HCT116 (cell line): ENCODE measurements at regions not wholly inside any gene's neighbourhood (a gene's known extent, or its start where the extent isn't known, plus 50 kb on each side); places are given as distances from the start of the nearest gene placed in this dataset.

ENCODE experiments used
- ATAC-seq: fragments of 200-7000 bp; cut with Tn5 transposase; 2 replicates; pipeline ENCODE4 v1.9.1; 2020; ENCODE audit warnings: mild to moderate bottlenecking, moderate library complexity
- BruUV-seq: library from RNA; stranded (reverse); fragments of 400-500 nt; replicated peaks from 2 replicates; lab custom pipeline; 2021; lab: Mats Ljungman, UMichigan
- CTCF ChIA-PET: fragments of 300-600 bp; sonication (Branson Sonifier 250); formaldehyde crosslinking; loops from one replicate; lab custom pipeline; 2021; ENCODE audit warnings: antibody characterized with exemption; lab: Charles Lee
- POLR2A ChIA-PET: fragments of 300-600, 350-600 bp; sonication (Branson Sonifier 250); formaldehyde crosslinking; loops from one replicate; lab custom pipeline; 2021; ENCODE audit warnings: antibody characterized with exemption; lab: Charles Lee
- RAD21 ChIA-PET, 2 experiments: fragments of 300-600 bp; sonication (Branson Sonifier 250); formaldehyde crosslinking; loops; one replicate each; lab custom pipeline; 2023; ENCODE audit warnings: low total read pairs in 2 of 2; ENCODE audit not compliant: uncharacterized antibody in 2 of 2, unreplicated experiment in 2 of 2, low non-redundant PET in 1 of 2; lab: Charles Lee
- DNase-seq: peaks from one replicate; pipeline ENCODE4 v3.0.0-alpha.2; 2010; ENCODE audit warnings: low read depth, low spot score
- H2AFZ ChIP-seq: fragments of 200-600 bp; shearing (Covaris generic), sonication (generic); 2 replicates; pipeline ENCODE4 v1.6.1; 2017; ENCODE audit warnings: low read depth, mixed run types, mixed read lengths, antibody characterized with exemption, low read length; ENCODE audit not compliant: poor library complexity, severe bottlenecking
- H3K27ac ChIP-seq: 2 replicates; pipeline ENCODE4 v1.5.1; 2012; ENCODE audit warnings: low read depth, low read length
- H3K27me3 ChIP-seq: fragments of 200-600 bp; sonication (generic); 2 replicates; pipeline ENCODE4 v1.6.1; 2016; ENCODE audit warnings: mixed run types, low read length, mixed read lengths; ENCODE audit not compliant: insufficient read depth
- H3K36me3 ChIP-seq, 2 experiments: fragments of 200-500 bp in 1 of 2; fragments of 200-600 bp in 1 of 2; sonication (Bioruptor generic) in 1 of 2; sonication (generic) in 1 of 2; 2 replicates each; pipeline versions ENCODE4 v1.5.1 to v1.6.1; 2014 to 2016; ENCODE audit warnings: low read length in 2 of 2, inconsistent platforms in 1 of 2, mixed read lengths in 1 of 2, mixed run types in 1 of 2; ENCODE audit not compliant: insufficient read depth in 2 of 2, control insufficient read depth in 1 of 2
- H3K4me1 ChIP-seq, 2 experiments: fragments of 200-600 bp in 1 of 2; sonication (generic) in 1 of 2; 2 replicates each; pipeline versions ENCODE4 v1.5.1 to v1.6.1; 2012 to 2017; ENCODE audit warnings: low read length in 2 of 2, inconsistent platforms in 1 of 2, mild to moderate bottlenecking in 1 of 2, mixed read lengths in 1 of 2, mixed run types in 1 of 2, moderate library complexity in 1 of 2; ENCODE audit not compliant: insufficient read depth in 2 of 2, control insufficient read depth in 1 of 2
- H3K4me2 ChIP-seq: fragments of 200-600 bp; sonication (generic); 2 replicates; pipeline ENCODE4 v1.6.1; 2017; ENCODE audit warnings: mixed run types, low read length, mixed read lengths
- H3K4me3 ChIP-seq, 2 experiments: fragments of 200-600 bp in 1 of 2; sonication (generic) in 1 of 2; replicated peaks in 1 of 2; 2 replicates each; pipeline ENCODE4 v1.5.1; 2011 to 2016; ENCODE audit warnings: low read length in 2 of 2, control low read depth in 1 of 2, low read depth in 1 of 2, mild to moderate bottlenecking in 1 of 2, mixed read lengths in 1 of 2, mixed run types in 1 of 2
- H3K79me2 ChIP-seq: fragments of 200-600 bp; sonication (generic); 2 replicates; pipeline ENCODE4 v1.6.1; 2017; ENCODE audit warnings: mild to moderate bottlenecking, mixed run types, low read length, moderate library complexity, mixed read lengths; ENCODE audit not compliant: insufficient read depth
- H3K9ac ChIP-seq: fragments of 200-600 bp; sonication (generic); 2 replicates; pipeline ENCODE4 v1.6.1; 2016; ENCODE audit warnings: low read length, mixed read lengths
- H3K9me2 ChIP-seq: fragments of 200-600 bp; sonication (generic), shearing (Covaris generic); 2 replicates; pipeline ENCODE4 v1.6.1; 2017; ENCODE audit warnings: mixed run types, mild to moderate bottlenecking, moderate library complexity; ENCODE audit not compliant: insufficient read depth
- H3K9me3 ChIP-seq, 2 experiments: fragments of 200-500 bp in 1 of 2; fragments of 200-600 bp in 1 of 2; sonication (Bioruptor generic) in 1 of 2; sonication (generic) in 1 of 2; 2 replicates each; pipeline ENCODE4 v1.6.1; 2014 to 2017; ENCODE audit warnings: low read length in 2 of 2, mixed read lengths in 2 of 2, inconsistent platforms in 1 of 2, low read depth in 1 of 2, mild to moderate bottlenecking in 1 of 2, mixed run types in 1 of 2, moderate library complexity in 1 of 2; ENCODE audit not compliant: control insufficient read depth in 1 of 2, insufficient read depth in 1 of 2
- H4K20me1 ChIP-seq: fragments of 200-600 bp; sonication (generic), shearing (Covaris generic); 2 replicates; pipeline ENCODE4 v1.6.1; 2017; ENCODE audit warnings: mixed run types, mild to moderate bottlenecking, moderate library complexity; ENCODE audit not compliant: insufficient read depth
- CEBPB ChIP-seq: IDR thresholded peaks from 2 replicates; pipeline ENCODE4 v1.6.1; 2012; ENCODE audit warnings: low read depth
- EZH2 ChIP-seq: fragments of 200-600 bp; sonication (generic); IDR thresholded peaks from 2 replicates; pipeline ENCODE4 v1.6.1; 2017; ENCODE audit warnings: antibody characterized with exemption, mixed run types
- FOSL1 ChIP-seq: IDR thresholded peaks from 2 replicates; pipeline ENCODE4 v1.6.1; 2012; ENCODE audit warnings: low read depth
- JUND ChIP-seq: IDR thresholded peaks from 2 replicates; pipeline ENCODE4 v1.6.1; 2012
- POLR2AphosphoS5 ChIP-seq: IDR thresholded peaks from 2 replicates; pipeline ENCODE4 v1.6.1; 2011; ENCODE audit warnings: mild to moderate bottlenecking, low read depth, low read length, moderate library complexity
- RAD21 ChIP-seq: IDR thresholded peaks from 2 replicates; pipeline ENCODE4 v1.6.1; 2012; ENCODE audit warnings: low read depth, mild to moderate bottlenecking
- SIN3A ChIP-seq: IDR thresholded peaks from 2 replicates; pipeline ENCODE4 v1.6.1; 2012; ENCODE audit warnings: low read depth
- SP1 ChIP-seq: IDR thresholded peaks from 2 replicates; pipeline ENCODE4 v1.6.1; 2012; ENCODE audit warnings: low read depth
- TCF7L2 ChIP-seq: IDR thresholded peaks from 2 replicates; pipeline ENCODE4 v1.7.0; 2011; ENCODE audit warnings: borderline replicate concordance, inconsistent platforms; ENCODE audit not compliant: insufficient read depth, insufficient read length; ENCODE audit errors: extremely low read depth
- YY1 ChIP-seq: IDR thresholded peaks from 2 replicates; pipeline ENCODE4 v1.6.1; 2011; ENCODE audit warnings: low read length, low read depth, moderate library complexity, mild to moderate bottlenecking; ENCODE audit not compliant: insufficient replicate concordance; ENCODE audit errors: extremely low read depth
- ZFX ChIP-seq: fragments of 450-650 bp; IDR thresholded peaks from 2 replicates; pipeline ENCODE4 v1.6.1; 2017
- ZNF274 ChIP-seq: fragments of 200-500 bp; sonication (Bioruptor generic); IDR thresholded peaks from 2 replicates; pipeline ENCODE4 v1.6.1; 2014; ENCODE audit warnings: mild to moderate bottlenecking, low read depth, low read length, inconsistent platforms
- intact Hi-C: fragments of 100-400 bp; cut with micrococcal nuclease; formaldehyde crosslinking; loops from 2 replicates; pipeline ENCODE4 v1.10.0; 2022
- TF ChIP-seq, protein P1 (sequence below), 3 experiments: fragments of 200-600 bp in 1 of 3; sonication (generic) in 1 of 3; IDR thresholded peaks in 2 of 3; conservative IDR thresholded peaks in 1 of 3; 2 replicates each; pipeline ENCODE4 v1.5.1; 2012 to 2017; ENCODE audit warnings: low read depth in 2 of 3, low read length in 2 of 3, antibody characterized with exemption in 1 of 3, borderline replicate concordance in 1 of 3, control low read depth in 1 of 3, mild to moderate bottlenecking in 1 of 3, mixed read lengths in 1 of 3, mixed run types in 1 of 3, moderate library complexity in 1 of 3; ENCODE audit not compliant: insufficient read depth in 1 of 3
- TF ChIP-seq, protein P2 (sequence below): IDR thresholded peaks from 2 replicates; pipeline ENCODE4 v1.6.1; 2011; ENCODE audit warnings: mild to moderate bottlenecking, low read length, moderate library complexity; ENCODE audit not compliant: insufficient replicate concordance; ENCODE audit errors: extremely low read depth

DNA sequence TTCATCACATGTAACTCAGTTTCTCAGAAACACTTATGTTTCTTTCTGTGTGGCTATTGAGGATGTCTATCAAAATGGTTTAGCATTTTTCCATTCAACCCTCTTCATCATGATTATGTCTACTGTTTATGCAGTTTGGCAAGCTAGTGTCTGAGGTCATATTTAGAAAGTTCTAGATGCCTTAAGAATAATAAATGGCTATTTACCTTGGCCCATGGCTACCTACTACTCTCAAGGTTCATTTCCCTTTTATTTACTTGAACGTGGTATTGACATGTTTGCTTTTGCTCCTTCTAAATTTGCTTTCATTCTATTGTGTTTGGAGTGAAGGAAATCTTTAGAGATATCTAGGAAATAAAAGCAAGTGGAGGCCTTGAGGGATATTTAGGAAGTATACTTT lies 193.7 kb upstream of the OLFM3 start:
- no peak overlapping the region for H2AFZ ChIP-seq
- no peaks in the 10 kb centered on the region for H3K79me2 ChIP-seq
- ChIA-PET RAD21 (no interaction called here), CTCF (no interaction called here), POLR2A (no interaction called here)
- H3K27ac ChIP-seq, result no peak overlapping the region
- H3K4me3 ChIP-seq, result no peak overlapping the region
- no peaks in the 10 kb centered on the region for H4K20me1 ChIP-seq
- no peaks in the 10 kb centered on the region for H3K9me2 ChIP-seq
- no peak overlapping the region for H3K4me2 ChIP-seq
- no peaks in the 10 kb centered on the region for H3K27me3 ChIP-seq
- DNase-seq, result no peak
- intact Hi-C loops, result loop anchor here (2.0 to 10.0 kb wide), 4 partner anchors 196 to 673 kb away; partner anchors contain the start of gene OLFM3
- no peaks in the 10 kb centered on the region for H3K4me1 ChIP-seq
- ATAC-seq, result no peak
- no peak overlapping the region for H3K9ac ChIP-seq
- TF ChIP-seq, protein P1, sequence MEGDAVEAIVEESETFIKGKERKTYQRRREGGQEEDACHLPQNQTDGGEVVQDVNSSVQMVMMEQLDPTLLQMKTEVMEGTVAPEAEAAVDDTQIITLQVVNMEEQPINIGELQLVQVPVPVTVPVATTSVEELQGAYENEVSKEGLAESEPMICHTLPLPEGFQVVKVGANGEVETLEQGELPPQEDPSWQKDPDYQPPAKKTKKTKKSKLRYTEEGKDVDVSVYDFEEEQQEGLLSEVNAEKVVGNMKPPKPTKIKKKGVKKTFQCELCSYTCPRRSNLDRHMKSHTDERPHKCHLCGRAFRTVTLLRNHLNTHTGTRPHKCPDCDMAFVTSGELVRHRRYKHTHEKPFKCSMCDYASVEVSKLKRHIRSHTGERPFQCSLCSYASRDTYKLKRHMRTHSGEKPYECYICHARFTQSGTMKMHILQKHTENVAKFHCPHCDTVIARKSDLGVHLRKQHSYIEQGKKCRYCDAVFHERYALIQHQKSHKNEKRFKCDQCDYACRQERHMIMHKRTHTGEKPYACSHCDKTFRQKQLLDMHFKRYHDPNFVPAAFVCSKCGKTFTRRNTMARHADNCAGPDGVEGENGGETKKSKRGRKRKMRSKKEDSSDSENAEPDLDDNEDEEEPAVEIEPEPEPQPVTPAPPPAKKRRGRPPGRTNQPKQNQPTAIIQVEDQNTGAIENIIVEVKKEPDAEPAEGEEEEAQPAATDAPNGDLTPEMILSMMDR (IDR thresholded peaks at IDR 0.05 in 2 of 3, conservative IDR thresholded peaks at IDR 0.05 in 1 of 3; ENCODE audit: borderline replicate concordance in 1 of 3, insufficient read depth in 1 of 3, low read depth in 2 of 3, low read length in 2 of 3), result no peak
- no peak for TF ChIP-seq YY1
- no peak for TF ChIP-seq JUND
- no peak for TF ChIP-seq EZH2
- no peak for TF ChIP-seq ZFX
- BruUV-seq, result no TSS peak
- no peaks in the 10 kb centered on the region for H3K36me3 ChIP-seq
- H3K9me3 ChIP-seq, result no peaks in the 10 kb centered on the region

DNA sequence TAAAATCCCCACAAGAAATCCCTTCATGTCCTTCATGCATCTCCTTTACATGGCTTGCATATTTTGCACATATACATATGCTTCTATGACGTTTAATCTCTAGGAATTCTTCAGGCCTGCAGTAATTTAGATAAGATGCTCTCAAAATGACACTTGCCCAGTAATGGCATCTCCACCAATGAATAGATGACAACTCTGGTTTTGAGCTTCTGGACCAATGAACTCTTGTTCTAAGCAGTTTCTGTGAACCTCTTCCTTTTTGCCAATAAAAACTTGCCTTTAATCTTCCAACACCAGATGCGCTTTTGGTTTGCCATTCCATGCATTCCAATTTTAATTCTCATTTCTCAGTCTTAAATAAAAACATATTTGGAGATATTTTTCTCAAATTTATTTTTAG lies 189.8 kb upstream of the OLFM3 start:
- intact Hi-C loops, result no loop called here
- no peak overlapping the region for H3K27ac ChIP-seq
- H3K4me3 ChIP-seq, result no peak overlapping the region
- no peak overlapping the region for H3K9ac ChIP-seq
- DNase-seq (no peak), ATAC-seq (no peak)
- H3K4me2 ChIP-seq, result no peak overlapping the region
- BruUV-seq, result no TSS peak
- no peaks in the 10 kb centered on the region for H3K4me1 ChIP-seq
- H3K27me3 ChIP-seq, result no peaks in the 10 kb centered on the region
- H3K36me3 ChIP-seq, result no peaks in the 10 kb centered on the region
- no peaks in the 10 kb centered on the region for H3K79me2 ChIP-seq
- H3K9me2 ChIP-seq, result no peaks in the 10 kb centered on the region
- H2AFZ ChIP-seq, result no peak overlapping the region
- H4K20me1 ChIP-seq, result no peaks in the 10 kb centered on the region
- CTCF ChIA-PET, result no interaction called here
- RAD21 ChIA-PET, result no interaction called here
- no peaks in the 10 kb centered on the region for H3K9me3 ChIP-seq
- POLR2A ChIA-PET, result no interaction called here
- TF ChIP-seq SP1 (no peak), ZNF274 (no peak), POLR2AphosphoS5 (no peak), FOSL1 (no peak), RAD21 (no peak), CEBPB (no peak), YY1 (no peak), TCF7L2 (no peak), EZH2 (no peak), ZFX (no peak), SIN3A (no peak)
- TF ChIP-seq, protein P2, sequence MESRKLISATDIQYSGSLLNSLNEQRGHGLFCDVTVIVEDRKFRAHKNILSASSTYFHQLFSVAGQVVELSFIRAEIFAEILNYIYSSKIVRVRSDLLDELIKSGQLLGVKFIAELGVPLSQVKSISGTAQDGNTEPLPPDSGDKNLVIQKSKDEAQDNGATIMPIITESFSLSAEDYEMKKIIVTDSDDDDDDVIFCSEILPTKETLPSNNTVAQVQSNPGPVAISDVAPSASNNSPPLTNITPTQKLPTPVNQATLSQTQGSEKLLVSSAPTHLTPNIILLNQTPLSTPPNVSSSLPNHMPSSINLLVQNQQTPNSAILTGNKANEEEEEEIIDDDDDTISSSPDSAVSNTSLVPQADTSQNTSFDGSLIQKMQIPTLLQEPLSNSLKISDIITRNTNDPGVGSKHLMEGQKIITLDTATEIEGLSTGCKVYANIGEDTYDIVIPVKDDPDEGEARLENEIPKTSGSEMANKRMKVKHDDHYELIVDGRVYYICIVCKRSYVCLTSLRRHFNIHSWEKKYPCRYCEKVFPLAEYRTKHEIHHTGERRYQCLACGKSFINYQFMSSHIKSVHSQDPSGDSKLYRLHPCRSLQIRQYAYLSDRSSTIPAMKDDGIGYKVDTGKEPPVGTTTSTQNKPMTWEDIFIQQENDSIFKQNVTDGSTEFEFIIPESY, result no peak
- TF ChIP-seq, protein P1 (IDR thresholded peaks at IDR 0.05 in 2 of 3, conservative IDR thresholded peaks at IDR 0.05 in 1 of 3; ENCODE audit: borderline replicate concordance in 1 of 3, insufficient read depth in 1 of 3, low read depth in 2 of 3, low read length in 2 of 3), result no peak
